ENCODE measurements at regions not wholly inside any gene's neighbourhood (a gene's known extent, or its start where the extent isn't known, plus 50 kb on each side); places are given as distances from the start of the nearest gene placed in this dataset.
"Not testable (repeated sequence)": the region's sequence is repeated elsewhere in the genome, so short reads cannot be mapped to it uniquely, and the experiment has no call there.

- no peak overlapping the region for H3K4me3 ChIP-seq
- TF ChIP-seq POLR2AphosphoS5 (IDR thresholded peaks at IDR 0.05) (no peak), POLR2A (IDR thresholded peaks at IDR 0.05) (no peak), CTCF (IDR thresholded peaks at IDR 0.05) (no peak)
- H3K9me3 ChIP-seq: no peaks in the 10 kb centered on the region
- intact Hi-C loops (cut with DNase I): no loop called here
- no peak for DNase-seq (ENCODE audit: low spot score)
- no peaks in the 10 kb centered on the region for H3K4me1 ChIP-seq (replicated peaks)
- no peak overlapping the region for H3K27ac ChIP-seq
- H3K27me3 ChIP-seq (replicated peaks; ENCODE audit: insufficient read depth): no peaks in the 10 kb centered on the region
- H3K36me3 ChIP-seq: no peaks in the 10 kb centered on the region
- 84% methylated on average over 4 of the region's 4 CpGs for WGBS
Observed at GRCh38 chr15:23764716-23765115, 77.6 kb upstream of the NDN start.

- H3K27me3 ChIP-seq (replicated peaks; ENCODE audit: insufficient read depth); H3K4me3 ChIP-seq; H3K36me3 ChIP-seq; H3K4me1 ChIP-seq (replicated peaks); H3K9me3 ChIP-seq; H3K27ac ChIP-seq; DNase-seq (ENCODE audit: low spot score); intact Hi-C loops (cut with DNase I): not testable (repeated sequence)
- 53% methylated on average over 2 of the region's 2 CpGs for WGBS
Observed at GRCh38 chr15:23766779-23767178, 79.7 kb upstream of the NDN start.

DNA sequence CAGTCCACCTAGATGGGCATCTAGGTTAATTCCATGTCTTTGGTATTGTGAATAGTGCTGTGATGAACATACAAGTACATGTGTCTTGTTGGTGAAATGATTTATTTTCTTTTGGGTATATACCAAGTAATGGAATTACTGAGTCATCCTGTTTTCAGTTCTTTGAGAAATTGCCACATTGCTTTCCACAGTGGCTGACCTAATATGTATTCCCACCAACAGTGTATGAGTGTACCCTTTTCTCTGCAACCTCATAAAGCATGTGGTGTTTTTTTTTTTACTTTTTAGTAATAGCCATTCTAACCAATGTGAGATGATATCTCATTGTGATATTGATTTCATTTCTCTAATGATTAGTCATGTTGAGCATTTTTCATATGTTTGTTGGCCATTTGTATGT, 86.0 kb upstream of the NDN start:
- intact Hi-C loops (cut with DNase I): no loop called here
- Histone ChIP-seq H3K4me1 (replicated peaks) (no peaks in the 10 kb centered on the region), H3K9me3 (no peaks in the 10 kb centered on the region), H3K27ac (no peak overlapping the region), H3K36me3 (no peaks in the 10 kb centered on the region), H3K27me3 (replicated peaks; ENCODE audit: insufficient read depth) (no peaks in the 10 kb centered on the region), H3K4me3 (no peak overlapping the region)
- no peak for DNase-seq (ENCODE audit: low spot score)
- TF ChIP-seq POLR2A (IDR thresholded peaks at IDR 0.05) (no peak), POLR2AphosphoS5 (IDR thresholded peaks at IDR 0.05) (no peak), CTCF (IDR thresholded peaks at IDR 0.05) (no peak)

- 22% methylated on average over 2 of the region's 2 CpGs for WGBS
- H3K27ac ChIP-seq: no peak overlapping the region
- no peaks in the 10 kb centered on the region for H3K27me3 ChIP-seq (replicated peaks; ENCODE audit: insufficient read depth)
- no peaks in the 10 kb centered on the region for H3K4me1 ChIP-seq (replicated peaks)
- no peaks in the 10 kb centered on the region for H3K9me3 ChIP-seq
- no peak overlapping the region for H3K4me3 ChIP-seq
- intact Hi-C loops (cut with DNase I): no loop called here
- DNase-seq (ENCODE audit: low spot score): no peak
- H3K36me3 ChIP-seq: no peaks in the 10 kb centered on the region
- TF ChIP-seq CTCF (IDR thresholded peaks at IDR 0.05): no peak
- no peak for TF ChIP-seq POLR2A (IDR thresholded peaks at IDR 0.05)
- no peak for TF ChIP-seq POLR2AphosphoS5 (IDR thresholded peaks at IDR 0.05)
Observed at GRCh38 chr15:23787346-23788105, 100.4 kb upstream of the NDN start.

DNA sequence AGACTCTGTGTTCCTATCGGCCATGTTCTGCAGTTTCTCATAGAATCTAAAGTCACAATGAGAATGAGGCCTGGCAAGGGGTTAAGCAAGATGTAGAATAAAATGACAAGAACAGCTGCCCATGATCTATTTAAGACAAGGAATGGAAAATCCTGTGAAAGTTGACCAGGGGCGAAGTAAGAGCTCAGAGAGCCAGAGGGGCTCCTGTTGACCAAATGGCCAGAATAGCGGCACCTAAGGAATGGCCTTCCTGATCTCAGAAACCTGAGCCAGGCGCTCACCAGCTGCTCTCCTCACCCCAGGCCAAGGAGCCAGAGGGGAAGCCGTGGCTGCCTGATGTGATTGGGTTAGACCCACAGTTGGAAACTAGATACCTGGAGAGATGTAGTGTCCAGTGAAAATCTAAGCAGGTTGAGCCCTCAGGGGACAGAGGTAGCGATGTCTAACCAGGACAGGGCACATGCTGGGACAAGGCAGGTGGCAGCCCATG, 106.1 kb upstream of the NDN start:
- no peaks in the 10 kb centered on the region for H3K36me3 ChIP-seq
- WGBS: 70% methylated on average over 6 of the region's 6 CpGs
- no peaks in the 10 kb centered on the region for H3K9me3 ChIP-seq
- no peaks in the 10 kb centered on the region for H3K4me1 ChIP-seq (replicated peaks)
- no peak overlapping the region for H3K4me3 ChIP-seq
- intact Hi-C loops (cut with DNase I): no loop called here
- H3K27ac ChIP-seq: no peak overlapping the region
- no peak for DNase-seq (ENCODE audit: low spot score)
- no peak for TF ChIP-seq CTCF (IDR thresholded peaks at IDR 0.05)
- no peak for TF ChIP-seq POLR2AphosphoS5 (IDR thresholded peaks at IDR 0.05)
- no peak for TF ChIP-seq POLR2A (IDR thresholded peaks at IDR 0.05)
- H3K27me3 ChIP-seq (replicated peaks; ENCODE audit: insufficient read depth): no peaks in the 10 kb centered on the region

All from prostate gland (tissue), 2 donors.